Epithelial cell of esophagus (primary cell): ENCODE measurements at regions not wholly inside any gene's neighbourhood (a gene's known extent, or its start where the extent isn't known, plus 50 kb on each side); places are given as distances from the start of the nearest gene placed in this dataset.

ENCODE experiments used
- DNase-seq: peaks from one replicate; pipeline ENCODE4 v3.0.0; 2010; ENCODE audit warnings: low read depth
- H3K4me3 ChIP-seq: 2 replicates; pipeline ENCODE4 v1.5.1; 2011; ENCODE audit warnings: mild to moderate bottlenecking, low read length, control low read depth
- CTCF ChIP-seq: IDR thresholded peaks from 2 replicates; pipeline ENCODE4 v1.5.1; 2011; ENCODE audit warnings: low read depth, mild to moderate bottlenecking, low read length, control low read depth, inconsistent platforms; ENCODE audit not compliant: insufficient read depth; ENCODE audit errors: missing control alignments

- no peak for DNase-seq
- TF ChIP-seq CTCF = no peak
- H3K4me3 ChIP-seq = no peak overlapping the region
Measured at GRCh38 chr1:182121787-182122186, 60.3 kb upstream of the ZNF648 start.

GRCh38 chr1:182120411-182121258 is 59.1 kb upstream of the ZNF648 start:
- peak; percentile 45 for DNase-seq
- no peak overlapping the region for H3K4me3 ChIP-seq
- no peak for TF ChIP-seq CTCF

GRCh38 chr1:182119631-182120030 is 58.1 kb upstream of the ZNF648 start:
- TF ChIP-seq CTCF = no peak
- DNase-seq = no peak
- no peak overlapping the region for H3K4me3 ChIP-seq

GRCh38 chr1:182118851-182119250 is 57.3 kb upstream of the ZNF648 start:
- no peak overlapping the region for H3K4me3 ChIP-seq
- DNase-seq = no peak

GRCh38 chr1:182114627-182115023 is 53.1 kb upstream of the ZNF648 start:
- TF ChIP-seq CTCF = no peak
- H3K4me3 ChIP-seq = no peak overlapping the region
- no peak for DNase-seq

More at GRCh38 chr1:182118851-182119250, 57.3 kb upstream of the ZNF648 start:
- no peak for TF ChIP-seq CTCF

- no peak overlapping the region for H3K4me3 ChIP-seq
- DNase-seq = no peak
- no peak for TF ChIP-seq CTCF
Measured at GRCh38 chr1:182113879-182114626, 52.5 kb upstream of the ZNF648 start.
